ENCODE measurements at regions not wholly inside any gene's neighbourhood (a gene's known extent, or its start where the extent isn't known, plus 50 kb on each side); places are given as distances from the start of the nearest gene placed in this dataset.
A peak's percentile ranks its signal among the peaks of the same experiment; 100 is the strongest.
"Not testable (repeated sequence)": the region's sequence is repeated elsewhere in the genome, so short reads cannot be mapped to it uniquely, and the experiment has no call there.

- TF ChIP-seq ZBTB2 (IDR thresholded peaks at IDR 0.05): 0 out of 2 replicates have a peak, but pooled peaks have one; percentile 74
- TF ChIP-seq ZNF512 (tag; IDR thresholded peaks at IDR 0.05): peak; percentile 77
- peak; percentile 58 for TF ChIP-seq NFRKB (IDR thresholded peaks at IDR 0.05; ENCODE audit: low read depth)
- TF ChIP-seq OTX1 (CRISPR knock-in tag; IDR thresholded peaks at IDR 0.05): 0 out of 2 replicates have a peak, but pooled peaks have one; percentile 27
- peak; percentile 61; the same call in 1 of the 2 replicates for TF ChIP-seq PHB2 (IDR thresholded peaks at IDR 0.05; ENCODE audit: low read depth)
- TF ChIP-seq NCOA1 (IDR thresholded peaks at IDR 0.05; ENCODE audit: low read depth): 0 out of 2 replicates have a peak, but pooled peaks have one; percentile 42
- peak; percentile 62 for TF ChIP-seq NCOA4 (IDR thresholded peaks at IDR 0.05; ENCODE audit: partially characterized antibody)
- TF ChIP-seq ATF3 (IDR thresholded peaks at IDR 0.05): peak; percentile 94
- TF ChIP-seq ATF3 (CRISPR knock-in tag; conservative IDR thresholded peaks at IDR 0.05): not testable (repeated sequence)
Measured at GRCh38 chr7:65551042-65551441, 177.4 kb downstream of the ZNF92 start (continued).

GRCh38 chr7:65554553-65555476 is 181.2 kb downstream of the ZNF92 start:
- H3K9me1 ChIP-seq (ENCODE audit: control insufficient read depth, insufficient read depth, low read length); H3K9ac ChIP-seq (ENCODE audit: insufficient read depth in 1 of 2, low read depth in 2 of 2, low read length in 2 of 2); H3K9me3 ChIP-seq (replicated peaks; ENCODE audit: control insufficient read depth, insufficient read depth, low read depth, low read length); CTCF ChIA-PET (ENCODE audit: low intra/inter-chr PET ratio); H3K79me2 ChIP-seq (ENCODE audit: control insufficient read depth, insufficient read depth, low read length); H4K20me1 ChIP-seq (replicated peaks; ENCODE audit: control insufficient read depth, insufficient read depth, low read length); H3K4me3 ChIP-seq; H3K4me1 ChIP-seq (replicated peaks in 1 of 2; ENCODE audit: control insufficient read depth in 2 of 2, insufficient read depth in 2 of 2, low read length in 2 of 2); intact Hi-C loops (cut with micrococcal nuclease); BruUV-seq (replicated peaks); H3K36me3 ChIP-seq (ENCODE audit: control insufficient read depth, insufficient read depth, low read length); H3K27me3 ChIP-seq (ENCODE audit: control insufficient read depth in 2 of 2, insufficient read depth in 2 of 2, low read length in 2 of 2); FAIRE-seq; H3K4me2 ChIP-seq (ENCODE audit: insufficient read depth, low read length); POLR2A ChIA-PET; H3K27ac ChIP-seq (ENCODE audit: extremely low read depth, low read depth, low read length); H2AFZ ChIP-seq (ENCODE audit: low read depth, low read length); DNase-seq (ENCODE audit: extremely low read depth in 1 of 4, low spot score in 3 of 4): not testable (repeated sequence)
- peak; percentile 51 for ATAC-seq
- in situ Hi-C loops (cut with MboI): loop anchor here (5.0 kb wide), 1 partner anchor 418 kb away; no protein-coding TSS in a partner anchor
- WGBS (ENCODE audit: insufficient coverage, low coverage, missing lambda C conversion rate): no CpG with 5 or more reads among the region's 85 CpGs

All from K562 (cell line).